Skin of body (tissue), 1 donor: ENCODE measurements at regions not wholly inside any gene's neighbourhood (a gene's known extent, or its start where the extent isn't known, plus 50 kb on each side); places are given as distances from the start of the nearest gene placed in this dataset.
"Not testable (repeated sequence)": the region's sequence is repeated elsewhere in the genome, so short reads cannot be mapped to it uniquely, and the experiment has no call there.

Experiments
- DNase-seq: peaks from one replicate; lab custom pipeline; 2025; lab: John Stamatoyannopoulos, UW

DNA sequence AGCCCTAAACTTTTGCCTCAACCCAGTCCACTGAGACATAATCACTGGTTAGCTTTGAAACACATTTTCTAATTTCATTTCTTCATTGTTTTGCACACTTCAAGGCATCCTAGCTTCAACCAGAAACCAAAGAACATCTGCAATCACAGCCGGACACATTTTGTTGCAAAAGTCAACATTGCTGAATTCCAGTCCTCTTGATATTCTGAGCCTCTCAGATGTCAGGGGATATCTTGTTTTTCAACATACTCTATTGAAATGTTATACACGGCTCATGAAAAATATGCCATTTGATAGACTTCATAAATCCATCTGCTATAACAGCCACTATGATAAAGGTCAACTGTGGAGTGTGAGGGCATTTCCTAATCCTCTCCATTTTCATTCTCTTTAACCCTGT is 241.6 kb upstream of the PUDP start:
- DNase-seq = no peak

DNA sequence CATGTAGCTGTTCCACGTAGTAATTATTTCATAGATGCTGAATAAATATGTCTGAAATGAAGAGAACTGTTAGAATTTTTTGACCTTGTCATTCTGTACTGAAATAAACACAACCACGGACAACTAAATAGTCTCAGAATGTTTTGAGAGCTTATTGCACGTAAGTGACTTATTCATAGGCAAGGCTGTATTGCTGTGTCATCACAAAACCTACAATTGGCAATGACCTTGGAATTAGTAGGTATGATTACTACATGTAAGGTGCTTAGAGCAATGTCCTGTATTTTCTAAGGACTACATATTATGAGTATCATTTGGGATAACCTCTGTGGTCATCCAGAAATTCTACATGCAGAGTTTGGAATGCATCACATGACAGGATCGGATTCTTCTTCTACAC is 237.2 kb upstream of the PUDP start:
- no peak for DNase-seq

DNA sequence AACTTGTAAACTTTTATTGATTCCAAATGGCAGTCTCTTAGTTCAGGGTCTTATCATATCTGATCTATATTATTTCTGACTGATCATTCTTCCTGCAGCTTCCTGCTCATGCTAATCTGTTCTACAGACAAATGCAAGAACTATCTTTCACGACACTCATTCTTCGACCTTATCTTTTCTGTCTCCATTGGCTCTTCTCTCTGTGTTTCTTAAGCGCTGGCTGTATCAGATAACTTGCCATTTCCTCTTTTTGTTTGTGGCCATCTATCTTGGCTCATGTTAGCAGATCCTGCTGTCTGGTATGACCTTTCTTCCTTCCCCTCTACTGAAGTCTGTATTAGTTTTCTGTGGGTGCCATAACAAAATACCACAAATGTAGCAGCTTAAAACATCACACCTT is 230.5 kb upstream of the PUDP start:
- DNase-seq = no peak

DNA sequence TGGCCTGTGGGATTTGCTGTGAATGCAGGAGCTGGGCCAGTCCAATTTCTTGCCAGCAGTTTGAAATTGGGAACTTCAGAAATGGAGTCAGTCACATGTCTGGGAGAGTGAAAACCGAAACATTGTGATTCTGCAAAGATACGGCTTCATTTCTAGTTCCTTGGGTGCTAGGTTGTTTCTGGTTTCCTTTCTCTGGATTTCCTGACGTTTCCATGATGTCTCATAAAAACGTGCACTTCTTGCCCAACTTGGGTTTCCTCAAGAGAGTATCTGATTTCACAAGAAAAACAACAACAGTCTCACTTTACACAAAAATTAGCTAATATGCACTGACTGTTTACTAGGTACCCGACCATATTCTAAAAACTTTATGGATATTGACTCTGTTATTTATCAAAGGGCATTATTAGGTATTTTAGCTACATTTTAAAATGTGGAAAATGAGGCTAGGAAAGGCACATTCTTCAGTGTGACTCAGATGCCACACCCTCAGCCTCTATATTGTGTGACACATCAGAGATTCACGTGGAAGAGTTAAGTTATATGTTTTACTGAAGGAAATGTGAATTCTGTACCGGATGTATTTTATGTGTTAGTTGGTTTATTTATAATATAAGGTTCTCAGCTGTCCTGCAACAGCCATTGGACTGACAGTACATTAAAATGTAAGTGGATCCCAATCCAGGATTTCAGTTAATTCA is 225.0 kb upstream of the PUDP start:
- no peak for DNase-seq

DNA sequence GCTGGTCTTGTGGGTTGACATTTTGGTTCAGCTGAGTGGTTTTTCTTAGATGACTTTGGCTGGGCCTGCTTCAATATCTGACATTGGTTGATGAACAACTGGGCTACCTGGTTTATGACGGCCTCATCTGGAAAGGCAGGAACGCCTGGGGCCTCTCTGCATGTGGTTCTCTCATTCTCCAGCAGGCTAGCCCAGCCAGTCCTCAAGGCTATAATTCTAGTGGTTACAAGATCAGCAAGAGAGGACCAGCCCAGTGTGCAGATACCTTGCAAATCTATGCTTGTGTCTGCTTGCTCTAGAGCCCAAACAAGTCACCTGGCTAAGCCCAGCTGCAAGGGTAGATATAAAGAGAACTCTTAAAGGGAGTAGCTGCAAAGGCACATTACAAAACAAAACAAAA is 214.2 kb upstream of the PUDP start:
- DNase-seq = no peak

DNA sequence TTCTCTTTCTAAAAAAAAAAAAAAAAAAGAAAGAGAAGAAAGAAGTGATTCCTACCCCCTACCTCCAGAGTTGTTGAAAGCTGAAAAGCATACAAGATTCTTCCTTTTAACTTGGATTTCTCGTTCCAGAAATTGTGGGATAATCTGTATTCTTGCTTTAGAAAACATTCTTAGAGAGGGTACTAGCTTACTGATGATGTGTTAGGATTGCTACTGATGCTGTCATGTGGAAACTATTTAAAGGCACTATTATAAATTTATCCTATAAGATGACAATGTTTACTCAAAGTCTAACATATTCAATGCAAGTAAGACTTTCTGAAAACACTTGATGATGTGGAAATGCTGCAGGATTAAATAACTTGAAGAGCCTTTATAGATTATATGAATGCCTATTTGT is 204.0 kb upstream of the PUDP start:
- DNase-seq = no peak

DNA sequence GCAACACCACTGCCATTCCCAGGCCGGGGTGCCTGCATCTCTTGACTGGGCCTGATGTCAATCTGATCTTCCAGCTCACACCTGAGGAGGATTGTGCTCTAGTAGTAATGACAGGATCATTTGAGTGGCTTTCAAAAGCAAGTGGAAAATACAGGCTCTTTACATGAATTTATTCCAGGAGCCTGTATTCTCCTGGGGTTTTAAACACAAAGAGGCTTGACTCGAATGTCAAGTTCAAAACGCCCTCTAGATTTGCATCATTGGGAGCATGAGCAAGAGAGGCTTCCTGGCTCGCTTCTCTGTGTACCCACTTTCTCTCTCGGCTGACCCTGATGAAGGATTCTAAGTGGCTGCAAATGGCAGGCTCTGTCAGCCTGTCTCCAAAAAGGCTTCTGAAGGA is 199.5 kb upstream of the PUDP start:
- no peak for DNase-seq

DNA sequence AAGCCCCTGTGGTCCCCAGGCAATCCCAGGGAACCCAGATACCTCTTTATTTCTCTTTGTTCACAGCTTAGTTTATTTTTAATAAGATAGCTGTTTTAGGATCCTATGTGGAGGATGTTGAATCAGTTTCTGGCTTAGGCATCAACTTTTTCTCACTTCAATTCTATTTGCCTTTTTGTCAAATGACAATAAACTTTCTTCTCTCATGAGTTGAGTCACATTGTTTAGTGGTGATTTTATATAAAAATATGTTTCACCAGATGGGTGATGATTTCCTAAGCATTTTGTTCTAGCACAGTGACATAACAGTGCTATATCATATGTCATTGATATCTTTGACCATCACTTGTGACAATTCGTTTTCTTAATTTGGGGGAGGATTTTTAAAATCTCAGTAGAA is 198.1 kb upstream of the PUDP start:
- no peak for DNase-seq

DNA sequence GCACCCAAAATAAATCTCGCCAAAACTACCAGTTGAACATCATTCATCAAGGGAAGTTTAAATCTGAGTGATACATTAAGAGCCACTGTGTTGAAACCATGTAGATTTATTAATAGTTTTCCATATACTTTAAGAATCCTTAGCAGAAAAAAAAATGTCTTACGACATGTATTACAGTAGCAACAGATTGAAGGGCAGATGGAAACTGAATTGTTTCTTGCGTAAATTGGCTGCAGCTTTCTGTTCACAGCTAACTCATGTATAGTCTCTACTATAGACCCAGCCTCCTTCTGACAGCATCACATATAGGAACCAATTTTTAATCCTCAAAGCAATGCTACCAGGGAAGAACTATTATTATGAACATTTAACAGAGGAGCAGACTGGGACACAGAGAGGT is 195.2 kb upstream of the PUDP start:
- DNase-seq = peak; percentile 26

DNA sequence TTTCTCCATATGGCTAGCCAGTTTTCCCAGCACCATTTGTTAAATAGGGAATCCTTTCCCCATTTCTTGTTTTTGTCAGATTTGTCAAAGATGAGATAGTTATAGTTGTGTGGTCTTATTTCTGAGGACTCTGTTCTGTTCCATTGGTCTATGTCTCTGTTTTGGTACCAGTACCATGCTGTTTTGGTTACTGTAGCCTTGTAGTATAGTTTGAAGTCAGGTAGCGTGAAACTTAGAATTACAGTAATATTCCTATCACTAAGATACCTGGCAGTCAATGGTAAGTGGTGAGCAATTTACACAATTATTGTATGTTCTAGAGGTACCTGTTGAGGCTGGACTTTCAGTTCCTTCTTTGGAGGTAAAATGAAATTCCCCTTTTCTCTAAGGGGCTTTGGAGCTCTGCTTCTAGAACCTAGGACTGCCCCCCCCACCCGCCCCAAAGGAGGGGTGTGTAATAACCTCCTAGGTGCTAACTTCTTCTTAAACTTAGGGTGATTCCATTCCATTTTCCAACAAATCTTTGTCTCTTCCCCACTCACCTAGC is 187.9 kb upstream of the PUDP start:
- not testable (repeated sequence) for DNase-seq

DNA sequence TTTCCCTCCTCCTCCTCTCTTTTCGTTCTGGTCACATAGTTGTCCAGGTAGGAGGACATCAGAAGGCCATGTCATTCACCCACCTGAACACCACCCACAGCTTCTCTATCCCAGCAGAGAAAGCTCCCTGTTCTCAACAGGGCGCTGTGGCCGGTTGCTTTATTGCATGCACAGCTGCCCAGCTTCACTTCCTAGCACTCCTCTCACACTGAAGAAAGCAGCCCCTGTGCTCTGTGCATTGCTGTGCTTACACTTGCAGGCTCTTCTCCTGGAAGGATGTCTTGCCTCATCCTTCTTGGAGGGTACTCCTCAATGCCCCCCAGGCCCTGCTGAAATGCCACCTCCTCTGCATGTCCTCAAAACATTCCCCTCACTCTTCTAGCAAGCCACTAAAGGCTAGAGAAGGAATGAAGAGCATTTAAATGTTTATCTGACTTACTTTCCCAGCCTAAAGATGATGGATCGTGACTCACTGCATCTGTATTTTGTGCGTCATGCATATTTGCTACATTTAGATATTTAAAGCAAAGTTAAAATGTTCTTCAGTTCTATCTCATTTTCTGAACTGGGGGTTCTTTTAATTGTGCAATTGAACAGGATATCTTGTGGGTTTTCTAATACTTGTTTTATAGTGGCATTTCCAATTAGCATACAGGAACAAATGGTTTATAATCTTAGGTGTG is 186.4 kb upstream of the PUDP start:
- DNase-seq = no peak

DNA sequence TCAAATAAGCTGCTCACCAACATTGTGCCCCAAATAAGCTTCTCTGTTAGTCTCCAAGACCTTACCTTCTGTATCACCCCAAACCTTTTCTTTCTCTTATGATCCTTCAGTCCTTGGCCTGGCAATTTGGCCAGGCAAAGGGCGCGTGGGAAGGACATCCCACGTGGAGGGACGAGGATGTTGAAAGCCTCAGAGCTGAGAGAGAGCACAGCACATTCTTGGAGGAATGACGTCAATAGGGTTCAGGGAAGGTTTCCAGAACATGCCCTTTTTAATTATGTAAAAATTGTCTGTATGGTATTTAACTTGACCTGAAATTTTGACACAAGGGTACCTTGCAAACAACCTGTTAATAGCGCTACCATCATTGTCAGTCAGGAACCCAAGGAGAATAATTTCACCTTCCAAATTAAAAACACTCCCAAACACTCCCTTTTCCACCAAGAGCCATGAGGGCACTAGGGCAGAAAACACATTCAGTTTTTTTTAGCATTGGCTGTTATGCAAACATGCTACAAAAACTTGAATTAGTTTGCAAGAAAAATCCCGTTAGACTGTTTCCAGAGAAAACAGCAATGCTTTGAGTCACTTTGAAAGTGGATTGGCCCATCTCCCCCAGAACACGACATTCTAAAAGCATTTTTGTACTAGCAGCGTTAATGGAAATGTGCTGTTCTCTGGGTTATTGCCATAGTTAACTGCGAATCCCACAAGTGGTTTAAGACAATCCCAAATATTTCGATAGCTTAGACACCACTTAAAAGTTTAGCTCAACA is 183.2 kb upstream of the PUDP start:
- DNase-seq = peak; percentile 79

DNA sequence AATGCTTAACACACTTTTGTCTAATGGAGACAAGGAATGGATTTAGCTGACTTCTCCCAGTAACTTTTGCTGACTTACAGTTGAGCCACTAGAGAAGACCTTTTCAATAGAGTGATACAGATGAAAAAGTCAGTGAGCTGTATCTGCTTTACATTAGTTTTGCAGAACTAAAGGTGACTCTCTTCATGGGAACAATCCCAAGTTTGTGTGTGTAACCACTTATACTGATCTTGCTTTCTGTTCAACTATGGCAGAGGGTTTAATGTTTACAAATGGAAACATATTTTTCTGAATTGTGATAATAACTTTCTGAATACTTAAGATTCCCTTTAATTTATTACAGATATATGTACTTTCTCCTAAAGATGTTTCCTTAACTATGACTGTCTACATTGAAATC is 182.6 kb upstream of the PUDP start:
- peak; percentile 10 for DNase-seq

DNA sequence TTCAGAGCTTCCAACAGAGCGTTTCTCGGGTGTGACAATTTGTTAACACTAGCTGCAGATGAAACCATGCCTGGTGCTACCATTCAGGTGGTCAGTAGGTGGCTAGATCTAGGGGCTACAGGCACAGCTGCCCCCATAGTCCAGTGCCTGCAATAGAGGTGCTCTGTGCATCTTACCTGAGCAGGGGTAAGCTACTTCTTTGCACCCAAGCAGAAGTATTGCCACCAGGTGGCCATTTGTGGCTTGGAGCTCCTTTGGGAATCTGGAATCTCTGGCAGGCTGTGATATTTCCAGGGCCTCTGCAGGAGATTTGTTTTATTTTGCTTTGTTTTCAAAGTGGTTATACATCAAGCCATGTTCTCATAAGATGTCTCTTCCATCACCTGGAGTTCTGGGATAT is 170.7 kb upstream of the PUDP start:
- no peak for DNase-seq

DNA sequence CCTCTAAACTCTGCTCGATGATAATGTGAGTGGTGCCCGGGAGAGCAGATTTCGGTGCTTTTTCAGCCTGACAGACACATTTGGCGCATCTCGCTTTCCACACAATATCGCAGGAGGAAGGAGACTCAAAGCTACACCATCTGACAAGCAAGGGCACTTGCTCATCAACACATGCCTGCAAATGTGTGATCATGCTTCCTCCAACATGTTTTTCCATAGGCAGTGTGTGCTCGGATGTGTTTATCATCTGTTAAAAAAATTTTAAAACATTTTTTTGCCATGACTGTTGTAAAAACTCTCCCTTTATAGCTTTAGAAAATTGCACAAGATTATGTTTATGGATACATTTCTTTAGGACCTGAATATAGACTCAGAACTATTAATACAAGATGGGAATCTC is 170.3 kb upstream of the PUDP start:
- DNase-seq = peak; percentile 78

DNA sequence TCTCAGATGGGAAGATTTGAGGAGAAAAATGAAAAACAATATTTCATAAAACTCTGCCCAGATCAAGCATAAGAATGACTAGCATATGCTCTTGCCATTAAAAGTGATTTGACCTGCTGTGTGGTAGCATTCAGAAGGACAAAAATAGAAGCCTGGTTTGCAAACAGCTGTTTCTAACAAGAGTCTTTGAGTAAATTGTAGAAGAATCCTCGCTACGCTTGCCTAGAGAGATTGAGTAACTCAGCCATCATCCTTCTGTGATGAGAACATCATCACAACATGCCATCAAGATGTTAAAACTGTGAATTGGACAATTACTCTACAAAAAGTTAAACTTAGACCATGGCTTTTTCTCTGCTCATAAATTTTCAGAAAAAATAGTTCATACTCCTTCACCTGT is 168.9 kb upstream of the PUDP start:
- peak; percentile 51 for DNase-seq

DNA sequence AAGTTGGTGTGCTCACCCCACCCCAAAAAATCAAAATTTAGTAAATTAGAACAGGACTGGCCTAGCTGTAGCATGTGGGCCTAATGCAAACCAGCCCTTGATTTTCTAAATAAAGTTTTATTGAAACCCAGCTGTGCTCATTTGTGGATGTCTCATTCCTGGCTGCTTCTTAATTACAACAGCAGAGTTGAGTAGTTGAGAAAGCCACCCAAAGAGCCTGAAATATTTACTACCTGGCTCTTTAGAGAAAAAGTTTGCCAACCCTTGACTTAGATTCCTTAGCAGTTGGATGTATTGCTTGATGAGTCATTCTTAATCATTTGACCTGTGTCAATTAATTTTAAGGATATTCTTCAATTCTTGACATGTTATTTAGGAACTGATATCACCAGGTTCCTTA is 168.3 kb upstream of the PUDP start:
- no peak for DNase-seq

DNA sequence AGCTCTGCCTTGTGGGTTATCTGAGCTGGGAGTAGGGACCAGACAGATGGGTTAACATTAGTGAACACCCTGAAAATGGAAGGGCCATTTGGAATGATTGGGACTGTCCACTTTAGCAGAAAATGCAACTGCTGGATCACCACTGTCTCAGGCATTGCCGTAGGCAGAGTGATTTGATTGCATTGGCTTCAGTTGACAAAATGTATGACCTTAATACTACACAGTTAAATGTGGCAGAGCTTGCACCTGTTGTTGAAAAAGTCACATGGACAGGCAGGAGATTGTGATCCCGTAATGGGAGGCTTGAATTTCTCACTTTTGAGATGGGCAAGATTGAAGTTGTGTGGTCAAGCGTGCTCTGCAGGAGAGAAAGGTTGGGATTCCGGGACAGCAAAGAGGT is 166.5 kb upstream of the PUDP start:
- DNase-seq = no peak

DNA sequence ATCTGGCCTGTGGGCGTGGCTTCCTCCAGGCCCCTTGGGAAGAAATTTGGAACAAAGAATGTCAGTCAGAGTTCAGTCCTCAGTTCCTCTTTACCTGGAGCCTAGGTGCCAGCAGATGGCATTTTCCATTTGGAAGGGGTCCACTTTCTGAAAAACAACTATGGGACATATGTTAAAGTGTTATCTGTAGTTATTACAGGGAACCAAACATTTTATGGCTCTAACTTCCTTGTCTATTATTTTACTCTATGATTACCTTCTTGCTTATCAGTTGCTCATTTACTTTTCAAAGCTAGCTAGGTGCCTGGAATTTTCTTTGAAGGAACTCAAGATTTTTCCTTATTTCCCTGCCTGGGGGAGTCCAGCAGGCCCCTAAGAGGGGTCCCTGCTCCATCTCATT is 159.8 kb upstream of the PUDP start:
- no peak for DNase-seq

DNA sequence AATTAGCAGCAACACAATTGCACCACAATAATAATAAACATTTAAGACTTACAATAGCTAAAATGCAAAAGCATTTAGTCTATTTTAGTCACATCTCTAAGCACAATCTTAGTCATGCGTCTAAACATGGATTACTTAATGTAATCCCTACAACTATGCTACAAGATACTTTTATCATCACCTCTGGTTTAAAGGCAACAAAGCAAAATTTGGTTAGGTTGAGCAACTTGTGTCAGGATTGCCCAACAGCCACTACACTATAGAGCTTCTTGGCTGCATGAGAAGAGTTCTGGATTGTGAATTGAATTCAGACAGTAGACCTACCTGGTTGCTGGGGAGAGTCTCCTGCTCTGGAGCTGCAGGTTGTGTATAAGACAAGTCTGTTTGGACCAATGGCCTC is 146.5 kb upstream of the PUDP start:
- DNase-seq = no peak

DNA sequence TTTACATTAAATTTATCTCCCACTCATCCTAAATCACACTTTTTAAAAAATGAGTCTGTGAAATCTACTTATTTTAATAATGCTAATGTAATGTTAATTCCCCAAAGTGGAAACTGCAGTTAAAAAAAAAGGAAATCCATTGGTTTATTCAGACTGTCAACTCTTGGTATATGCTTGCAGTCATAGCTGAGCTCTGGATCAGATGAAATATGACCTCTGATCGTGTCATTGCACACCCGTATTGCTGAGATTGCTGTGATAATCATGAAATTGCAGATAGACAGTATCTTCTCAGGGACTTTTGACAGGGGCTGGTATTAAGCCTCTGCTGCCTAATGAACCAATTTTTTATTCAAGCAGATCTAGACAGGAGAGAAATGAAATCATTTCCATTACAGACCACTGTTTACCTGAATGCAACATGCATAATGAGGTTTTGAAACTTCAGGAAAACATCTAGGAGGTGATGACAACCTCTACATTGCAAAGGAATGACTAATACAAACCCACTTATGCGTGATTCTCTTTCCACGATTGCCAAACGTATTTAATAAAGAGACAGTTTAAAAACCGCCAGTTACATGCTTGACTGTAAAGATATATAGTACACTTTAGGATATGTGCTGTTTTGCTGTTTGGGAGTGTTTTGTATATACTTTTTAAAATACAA is 138.3 kb upstream of the PUDP start:
- no peak for DNase-seq

DNA sequence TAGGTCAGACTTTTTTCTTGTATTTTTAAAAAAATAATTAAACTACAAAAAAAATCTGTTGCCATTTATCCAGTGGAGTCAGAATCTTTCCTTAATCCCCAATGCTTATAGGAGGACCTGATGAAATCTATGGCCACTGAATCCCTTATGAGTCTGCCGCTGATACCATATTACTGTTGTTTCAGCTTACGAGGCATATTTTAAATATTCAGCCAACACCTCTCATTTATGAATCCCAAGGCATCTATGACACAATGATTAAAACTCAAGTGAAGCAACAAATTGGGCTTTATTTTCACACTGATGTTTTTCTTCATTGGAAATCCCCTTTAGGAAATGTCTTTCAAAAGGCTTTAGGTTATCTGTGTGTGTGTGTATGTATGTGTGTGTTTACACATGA is 137.8 kb upstream of the PUDP start:
- DNase-seq = no peak
